ENCODE measurements at regions not wholly inside any gene's neighbourhood (a gene's known extent, or its start where the extent isn't known, plus 50 kb on each side); places are given as distances from the start of the nearest gene placed in this dataset.

GRCh38 chr10:88082391-88082790 lies 219.0 kb downstream of the PTEN start:
- TF ChIP-seq CTCF (IDR thresholded peaks at IDR 0.05; ENCODE audit: low read depth, low read length) (no peak), POLR2A (IDR thresholded peaks at IDR 0.05; ENCODE audit: extremely low read depth, insufficient read length) (no peak), MAX (IDR thresholded peaks at IDR 0.05; ENCODE audit: low read depth, low read length) (no peak), MYC (IDR thresholded peaks at IDR 0.05; ENCODE audit: low read depth, low read length) (no peak)

Data from NB4 (cell line).